ENCODE measurements at regions not wholly inside any gene's neighbourhood (a gene's known extent, or its start where the extent isn't known, plus 50 kb on each side); places are given as distances from the start of the nearest gene placed in this dataset.
A peak's percentile ranks its signal among the peaks of the same experiment; 100 is the strongest.

DNA sequence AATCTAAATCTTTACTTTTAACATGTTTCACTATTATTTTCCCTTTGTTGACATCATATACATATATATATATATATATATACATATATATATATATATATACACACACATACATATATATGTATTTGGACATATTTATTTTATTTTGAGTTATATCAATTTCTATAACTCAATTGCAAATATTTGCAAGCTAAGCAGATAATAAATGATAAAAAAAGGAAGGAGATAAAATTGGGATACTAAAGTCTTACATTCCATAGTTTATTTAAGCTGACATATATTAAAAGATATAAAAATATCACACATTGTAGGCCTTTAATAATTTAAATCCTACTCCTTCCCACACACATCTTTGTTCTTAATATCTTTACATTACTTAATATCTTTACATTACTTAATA, 372.2 kb downstream of the GRXCR1 start:
- H3K9me3 ChIP-seq (replicated peaks; ENCODE audit: control insufficient read depth, insufficient read depth, low read depth, low read length), result no peaks in the 10 kb centered on the region
- H3K27me3 ChIP-seq (ENCODE audit: control insufficient read depth in 2 of 2, insufficient read depth in 2 of 2, low read length in 2 of 2), result no peaks in the 10 kb centered on the region
- no peak overlapping the region for H3K27ac ChIP-seq (ENCODE audit: extremely low read depth, low read depth, low read length)
- no peaks in the 10 kb centered on the region for H3K36me3 ChIP-seq (ENCODE audit: control insufficient read depth, insufficient read depth, low read length)
- H3K4me1 ChIP-seq (replicated peaks in 1 of 2; ENCODE audit: control insufficient read depth in 2 of 2, insufficient read depth in 2 of 2, low read length in 2 of 2), result no peaks in the 10 kb centered on the region
- in situ Hi-C loops (cut with MboI) (no loop called here), intact Hi-C loops (cut with micrococcal nuclease) (no loop called here)
- no peaks in the 10 kb centered on the region for H3K9me1 ChIP-seq (ENCODE audit: control insufficient read depth, insufficient read depth, low read length)
- no peaks in the 10 kb centered on the region for H3K79me2 ChIP-seq (ENCODE audit: control insufficient read depth, insufficient read depth, low read length)
- TF ChIP-seq MAFK (IDR thresholded peaks at IDR 0.05; ENCODE audit: low read length), result peak; percentile 27; the same call in 1 of the 2 replicates
- TF ChIP-seq MAFF (IDR thresholded peaks at IDR 0.05; ENCODE audit: low read length), result peak; percentile 6; the same call in 1 of the 2 replicates
- TF ChIP-seq ZNF316 (IDR thresholded peaks at IDR 0.05), result peak; percentile 56; the same call in 1 of the 2 replicates
- no peak for TF ChIP-seq RFX1 (IDR thresholded peaks at IDR 0.05)
- ChIA-PET CTCF (ENCODE audit: low intra/inter-chr PET ratio) (no interaction called here), POLR2A (no interaction called here)
- BruUV-seq (replicated peaks), result no TSS peak
- no peak overlapping the region for H2AFZ ChIP-seq (ENCODE audit: low read depth, low read length)
- no peak overlapping the region for H3K4me3 ChIP-seq
- no peak overlapping the region for H3K4me2 ChIP-seq (ENCODE audit: insufficient read depth, low read length)
- H3K9ac ChIP-seq (ENCODE audit: insufficient read depth in 1 of 2, low read depth in 2 of 2, low read length in 2 of 2), result no peak overlapping the region
- FAIRE-seq (no peak), ATAC-seq (no peak), DNase-seq (ENCODE audit: extremely low read depth in 1 of 4, low spot score in 3 of 4) (no peak)
- H4K20me1 ChIP-seq (replicated peaks; ENCODE audit: control insufficient read depth, insufficient read depth, low read length), result no peaks in the 10 kb centered on the region

- no peak overlapping the region for H3K4me2 ChIP-seq (ENCODE audit: insufficient read depth, low read length)
- no peak overlapping the region for H3K4me3 ChIP-seq
- BruUV-seq (replicated peaks), result no TSS peak
- no peak overlapping the region for H3K27ac ChIP-seq (ENCODE audit: extremely low read depth, low read depth, low read length)
- H2AFZ ChIP-seq (ENCODE audit: low read depth, low read length), result no peak overlapping the region
- in situ Hi-C loops (cut with MboI), result no loop called here
- H3K4me1 ChIP-seq (replicated peaks in 1 of 2; ENCODE audit: control insufficient read depth in 2 of 2, insufficient read depth in 2 of 2, low read length in 2 of 2), result no peaks in the 10 kb centered on the region
- FAIRE-seq, result no peak
- no peaks in the 10 kb centered on the region for H3K27me3 ChIP-seq (ENCODE audit: control insufficient read depth in 2 of 2, insufficient read depth in 2 of 2, low read length in 2 of 2)
- no peak for ATAC-seq
- intact Hi-C loops (cut with micrococcal nuclease), result no loop called here
- H3K9me3 ChIP-seq (replicated peaks; ENCODE audit: control insufficient read depth, insufficient read depth, low read depth, low read length), result no peaks in the 10 kb centered on the region
- ChIA-PET POLR2A (no interaction called here), CTCF (ENCODE audit: low intra/inter-chr PET ratio) (interaction anchor here (0.6 kb wide), 1 partner anchor 1713 kb away, joined by 3 read pairs; no protein-coding TSS in a partner anchor)
- no peak overlapping the region for H3K9ac ChIP-seq (ENCODE audit: insufficient read depth in 1 of 2, low read depth in 2 of 2, low read length in 2 of 2)
- no peaks in the 10 kb centered on the region for H4K20me1 ChIP-seq (replicated peaks; ENCODE audit: control insufficient read depth, insufficient read depth, low read length)
- DNase-seq (ENCODE audit: extremely low read depth in 1 of 4, low spot score in 3 of 4), result no peak
- H3K36me3 ChIP-seq (ENCODE audit: control insufficient read depth, insufficient read depth, low read length), result no peaks in the 10 kb centered on the region
- no peaks in the 10 kb centered on the region for H3K9me1 ChIP-seq (ENCODE audit: control insufficient read depth, insufficient read depth, low read length)
- H3K79me2 ChIP-seq (ENCODE audit: control insufficient read depth, insufficient read depth, low read length), result no peaks in the 10 kb centered on the region
- 0% methylated on average over 1 of the region's 1 CpG for WGBS (ENCODE audit: insufficient coverage, low coverage, missing lambda C conversion rate)
- TF ChIP-seq, protein P1, sequence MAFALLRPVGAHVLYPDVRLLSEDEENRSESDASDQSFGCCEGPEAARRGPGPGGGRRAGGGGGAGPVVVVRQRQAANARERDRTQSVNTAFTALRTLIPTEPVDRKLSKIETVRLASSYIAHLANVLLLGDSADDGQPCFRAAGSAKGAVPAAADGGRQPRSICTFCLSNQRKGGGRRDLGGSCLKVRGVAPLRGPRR (CRISPR knock-in tag; IDR thresholded peaks at IDR 0.05), result no peak
- TF ChIP-seq SMARCC2 (IDR thresholded peaks at IDR 0.05; ENCODE audit: low read depth) (no peak), PURB (CRISPR knock-in tag; IDR thresholded peaks at IDR 0.05; ENCODE audit: low read depth) (no peak), ZNF639 (CRISPR knock-in tag; conservative IDR thresholded peaks at IDR 0.05 in 1 of 2, IDR thresholded peaks at IDR 0.05 in 1 of 2) (no peak), PML (IDR thresholded peaks at IDR 0.05; ENCODE audit: low read length) (no peak), SRSF1 (IDR thresholded peaks at IDR 0.05; ENCODE audit: low read depth, low read length) (no peak), PTBP1 (IDR thresholded peaks at IDR 0.05; ENCODE audit: low read depth, low read length) (no peak), CBX8 (IDR thresholded peaks at IDR 0.05; ENCODE audit: borderline replicate concordance, extremely low read depth, low read depth, low read length, poor library complexity, severe bottlenecking) (no peak), ZNF347 (CRISPR knock-in tag; IDR thresholded peaks at IDR 0.05; ENCODE audit: low read depth) (no peak), CEBPB (tag; IDR thresholded peaks at IDR 0.05) (no peak)
- TF ChIP-seq, protein P2, sequence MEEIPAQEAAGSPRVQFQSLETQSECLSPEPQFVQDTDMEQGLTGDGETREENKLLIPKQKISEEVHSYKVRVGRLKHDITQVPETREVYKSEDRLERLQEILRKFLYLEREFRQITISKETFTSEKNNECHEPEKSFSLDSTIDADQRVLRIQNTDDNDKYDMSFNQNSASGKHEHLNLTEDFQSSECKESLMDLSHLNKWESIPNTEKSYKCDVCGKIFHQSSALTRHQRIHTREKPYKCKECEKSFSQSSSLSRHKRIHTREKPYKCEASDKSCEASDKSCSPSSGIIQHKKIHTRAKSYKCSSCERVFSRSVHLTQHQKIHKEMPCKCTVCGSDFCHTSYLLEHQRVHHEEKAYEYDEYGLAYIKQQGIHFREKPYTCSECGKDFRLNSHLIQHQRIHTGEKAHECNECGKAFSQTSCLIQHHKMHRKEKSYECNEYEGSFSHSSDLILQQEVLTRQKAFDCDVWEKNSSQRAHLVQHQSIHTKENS (CRISPR knock-in tag; IDR thresholded peaks at IDR 0.05), result no peak
Observed at GRCh38 chr4:43271946-43272345, 379.4 kb downstream of the GRXCR1 start.
